ENCODE measurements at regions not wholly inside any gene's neighbourhood (a gene's known extent, or its start where the extent isn't known, plus 50 kb on each side); places are given as distances from the start of the nearest gene placed in this dataset.

GRCh38 chr2:65850695-65851094 lies 418.3 kb upstream of the SPRED2 start:
- Histone ChIP-seq H3K4me1 (ENCODE audit: insufficient read depth, poor library complexity, severe bottlenecking) (no peaks in the 10 kb centered on the region), H3K27ac (ENCODE audit: poor library complexity, severe bottlenecking) (no peak overlapping the region), H3K27me3 (ENCODE audit: insufficient read depth, poor library complexity, severe bottlenecking) (no peaks in the 10 kb centered on the region), H3K9me3 (ENCODE audit: severe bottlenecking) (no peaks in the 10 kb centered on the region), H3K36me3 (ENCODE audit: low read depth) (no peaks in the 10 kb centered on the region), H3K4me3 (ENCODE audit: severe bottlenecking) (no peak overlapping the region)
- ATAC-seq (ENCODE audit: low read depth) (no peak), DNase-seq (ENCODE audit: low spot score) (no peak)
- no peak for TF ChIP-seq CTCF (IDR thresholded peaks at IDR 0.05; ENCODE audit: poor library complexity, severe bottlenecking)

GRCh38 chr2:65846989-65847678 lies 414.7 kb upstream of the SPRED2 start:
- Histone ChIP-seq H3K27me3 (ENCODE audit: insufficient read depth, poor library complexity, severe bottlenecking) (no peaks in the 10 kb centered on the region), H3K36me3 (ENCODE audit: low read depth) (no peaks in the 10 kb centered on the region)
- DNase-seq (ENCODE audit: low spot score): no peak

GRCh38 chr2:65845442-65846182 lies 413.2 kb upstream of the SPRED2 start:
- no peak overlapping the region for H3K27ac ChIP-seq (ENCODE audit: poor library complexity, severe bottlenecking)
- no peak overlapping the region for H3K4me3 ChIP-seq (ENCODE audit: severe bottlenecking)
- ATAC-seq (ENCODE audit: low read depth): no peak
- no peaks in the 10 kb centered on the region for H3K36me3 ChIP-seq (ENCODE audit: low read depth)
- H3K27me3 ChIP-seq (ENCODE audit: insufficient read depth, poor library complexity, severe bottlenecking): no peaks in the 10 kb centered on the region
- H3K4me1 ChIP-seq (ENCODE audit: insufficient read depth, poor library complexity, severe bottlenecking): no peaks in the 10 kb centered on the region
- TF ChIP-seq CTCF (IDR thresholded peaks at IDR 0.05; ENCODE audit: poor library complexity, severe bottlenecking): no peak
- no peak for DNase-seq (ENCODE audit: low spot score)
- no peaks in the 10 kb centered on the region for H3K9me3 ChIP-seq (ENCODE audit: severe bottlenecking)

More at GRCh38 chr2:65846989-65847678, 414.7 kb upstream of the SPRED2 start:
- H3K4me3 ChIP-seq (ENCODE audit: severe bottlenecking): no peak overlapping the region
- TF ChIP-seq CTCF (IDR thresholded peaks at IDR 0.05; ENCODE audit: poor library complexity, severe bottlenecking): no peak
- no peaks in the 10 kb centered on the region for H3K4me1 ChIP-seq (ENCODE audit: insufficient read depth, poor library complexity, severe bottlenecking)
- H3K27ac ChIP-seq (ENCODE audit: poor library complexity, severe bottlenecking): no peak overlapping the region
- no peak for ATAC-seq (ENCODE audit: low read depth)
- no peaks in the 10 kb centered on the region for H3K9me3 ChIP-seq (ENCODE audit: severe bottlenecking)

- H3K27ac ChIP-seq (ENCODE audit: poor library complexity, severe bottlenecking): no peak overlapping the region
- H3K9me3 ChIP-seq (ENCODE audit: severe bottlenecking): no peaks in the 10 kb centered on the region
- H3K4me1 ChIP-seq (ENCODE audit: insufficient read depth, poor library complexity, severe bottlenecking): no peaks in the 10 kb centered on the region
- DNase-seq (ENCODE audit: low spot score) (no peak), ATAC-seq (ENCODE audit: low read depth) (no peak)
- TF ChIP-seq CTCF (IDR thresholded peaks at IDR 0.05; ENCODE audit: poor library complexity, severe bottlenecking): no peak
- H3K4me3 ChIP-seq (ENCODE audit: severe bottlenecking): no peak overlapping the region
- H3K27me3 ChIP-seq (ENCODE audit: insufficient read depth, poor library complexity, severe bottlenecking): no peaks in the 10 kb centered on the region
- H3K36me3 ChIP-seq (ENCODE audit: low read depth): no peaks in the 10 kb centered on the region
These were observed 409.7 kb upstream of the SPRED2 start for GRCh38 chr2:65842104-65842503.

Data from RWPE2 (cell line).